Tibial artery (tissue), 4 donors: ENCODE measurements at regions not wholly inside any gene's neighbourhood (a gene's known extent, or its start where the extent isn't known, plus 50 kb on each side); places are given as distances from the start of the nearest gene placed in this dataset.

Source experiments
- DNase-seq, 2 donors: peaks; one replicate each; pipeline ENCODE4 v3.0.0-alpha.2; 2019
- H3K27ac ChIP-seq, 2 donors: fragments of 200-600 bp; sonication (generic) in 1 of 2; 1 replicate in 1 of 2; 2 replicates in 1 of 2; pipeline ENCODE4 v1.5.1; 2018 to 2019; ENCODE audit warnings: mild to moderate bottlenecking in 1 of 2
- H3K27me3 ChIP-seq, 2 donors: fragments of 200-600 bp; sonication (generic) in 1 of 2; one replicate each; pipeline versions ENCODE4 v1.5.1 to v1.6.0; 2016 to 2019
- H3K36me3 ChIP-seq, 3 donors: fragments of 200-600 bp; sonication (generic) in 2 of 3; one replicate each; pipeline ENCODE4 v1.5.1; 2016 to 2019; ENCODE audit warnings: mild to moderate bottlenecking in 2 of 3
- H3K4me1 ChIP-seq, 4 donors: fragments of 200-600 bp; sonication (generic) in 2 of 4; 1 replicate in 3 of 4; 2 replicates in 1 of 4; pipeline ENCODE4 v1.5.1; 2016 to 2019
- H3K4me3 ChIP-seq, 2 donors: fragments of 200-600 bp; sonication (generic) in 1 of 2; 1 replicate in 1 of 2; 2 replicates in 1 of 2; pipeline ENCODE4 v1.5.1; 2018 to 2019; ENCODE audit warnings: mild to moderate bottlenecking in 2 of 2
- H3K9me3 ChIP-seq, 3 donors: fragments of 200-600 bp; sonication (generic) in 1 of 3; one replicate each; pipeline ENCODE4 v1.5.1; 2016 to 2019
- CTCF ChIP-seq, 2 experiments: fragments of 200-600 bp in 1 of 2; fragments of 450-650 bp in 1 of 2; IDR thresholded peaks; one replicate each; pipeline ENCODE4 v1.5.1; 2017 to 2019; ENCODE audit warnings: antibody characterized with exemption in 2 of 2, mild to moderate bottlenecking in 1 of 2, moderate library complexity in 1 of 2
- intact Hi-C: fragments of 100-400 bp; cut with DNase I; formaldehyde crosslinking; loops from one replicate; pipeline ENCODE4 v1.15.0; 2023; ENCODE audit warnings: low total_unique reads

GRCh38 chr10:21069278-21069677 lies 172.2 kb upstream of the NEBL start:
- TF ChIP-seq CTCF (IDR thresholded peaks at IDR 0.05): no peak
- intact Hi-C loops: no loop called here

GRCh38 chr10:21068026-21068656 lies 171.0 kb upstream of the NEBL start:
- H3K4me1 ChIP-seq: no peaks in the 10 kb centered on the region
- no peak overlapping the region for H3K4me3 ChIP-seq
- no peak overlapping the region for H3K27ac ChIP-seq
- no peaks in the 10 kb centered on the region for H3K9me3 ChIP-seq
- H3K27me3 ChIP-seq: peaks cover 0 to 8% of the 10 kb centered on the region in 2 donors
- intact Hi-C loops: no loop called here
- H3K36me3 ChIP-seq: no peaks in the 10 kb centered on the region
- TF ChIP-seq CTCF (IDR thresholded peaks at IDR 0.05): no peak
- DNase-seq: no peak

More at GRCh38 chr10:21069278-21069677, 172.2 kb upstream of the NEBL start:
- no peak for DNase-seq
- no peak overlapping the region for H3K4me3 ChIP-seq
- no peaks in the 10 kb centered on the region for H3K36me3 ChIP-seq
- peaks cover 0 to 8% of the 10 kb centered on the region in 2 donors for H3K27me3 ChIP-seq
- no peaks in the 10 kb centered on the region for H3K4me1 ChIP-seq
- no peak overlapping the region for H3K27ac ChIP-seq
- H3K9me3 ChIP-seq: no peaks in the 10 kb centered on the region

GRCh38 chr10:21065621-21066248 lies 168.6 kb upstream of the NEBL start:
- no peak for DNase-seq
- Histone ChIP-seq H3K4me3 (no peak overlapping the region), H3K27ac (no peak overlapping the region), H3K9me3 (no peaks in the 10 kb centered on the region), H3K4me1 (no peaks in the 10 kb centered on the region), H3K36me3 (no peaks in the 10 kb centered on the region), H3K27me3 (peaks cover 0 to 3% of the 10 kb centered on the region in 2 donors)
- intact Hi-C loops: no loop called here
- no peak for TF ChIP-seq CTCF (IDR thresholded peaks at IDR 0.05)

- no peak for TF ChIP-seq CTCF (IDR thresholded peaks at IDR 0.05)
- no peak for DNase-seq
- Histone ChIP-seq H3K4me3 (no peak overlapping the region), H3K27ac (no peak overlapping the region), H3K4me1 (no peaks in the 10 kb centered on the region), H3K36me3 (no peaks in the 10 kb centered on the region), H3K9me3 (peaks cover 0 to 9% (median 6%) of the 10 kb centered on the region in 3 donors), H3K27me3 (peaks cover 0 to 3% of the 10 kb centered on the region in 2 donors)
- intact Hi-C loops: no loop called here
Observed at GRCh38 chr10:21061982-21062381, 164.9 kb upstream of the NEBL start.

- Histone ChIP-seq H3K36me3 (no peaks in the 10 kb centered on the region), H3K27ac (no peak overlapping the region), H3K9me3 (peaks cover 0 to 9% (median 6%) of the 10 kb centered on the region in 3 donors), H3K4me3 (no peak overlapping the region), H3K27me3 (peaks cover 0 to 3% of the 10 kb centered on the region in 2 donors), H3K4me1 (no peaks in the 10 kb centered on the region)
- DNase-seq: no peak
- no peak for TF ChIP-seq CTCF (IDR thresholded peaks at IDR 0.05)
- intact Hi-C loops: no loop called here
Observed at GRCh38 chr10:21061184-21061583, 164.1 kb upstream of the NEBL start.
